HG03565 (cell line): ENCODE measurements at regions not wholly inside any gene's neighbourhood (a gene's known extent, or its start where the extent isn't known, plus 50 kb on each side); places are given as distances from the start of the nearest gene placed in this dataset.
"Not testable (repeated sequence)": the region's sequence is repeated elsewhere in the genome, so short reads cannot be mapped to it uniquely, and the experiment has no call there.

Source experiments
- ATAC-seq: cut with Tn5 transposase; IDR thresholded peaks from one replicate; pipeline ENCODE4 v1.9.1; 2021; ENCODE audit warnings: mild to moderate bottlenecking, moderate library complexity; ENCODE audit not compliant: unreplicated experiment

DNA sequence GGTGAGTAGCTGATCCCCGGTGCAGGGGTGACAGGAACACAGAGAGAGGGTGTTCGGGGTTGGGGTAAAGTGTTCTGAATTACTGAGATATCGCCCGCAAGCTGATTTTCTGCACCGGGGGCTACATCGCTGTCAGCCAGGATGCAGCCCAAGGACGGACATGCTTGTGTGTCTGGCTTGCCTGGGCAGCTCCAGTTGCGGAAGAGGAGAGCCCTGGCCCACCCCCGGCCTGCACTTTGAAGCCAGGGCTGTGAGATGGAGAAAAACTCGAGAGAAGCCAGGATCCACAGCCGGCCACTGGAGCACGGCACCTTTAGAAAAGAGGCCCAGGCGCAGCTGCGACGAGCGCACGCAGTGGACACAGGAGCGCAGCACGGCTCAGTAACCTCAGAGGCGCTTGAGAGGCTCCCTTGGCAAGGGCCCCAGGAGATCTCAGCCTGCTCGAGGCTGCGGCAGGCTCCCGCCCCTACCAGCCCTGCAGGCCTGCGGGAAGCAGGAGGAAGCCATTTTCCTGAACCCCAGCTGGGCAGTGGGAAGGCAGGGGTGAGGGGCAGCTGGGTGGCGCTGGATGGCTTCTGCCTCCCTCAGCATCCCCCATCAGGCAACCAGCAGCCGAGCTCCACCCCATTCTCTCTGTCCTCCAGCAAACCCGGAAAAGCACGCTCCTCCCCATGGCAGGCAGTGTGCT lies 59.2 kb downstream of the C9orf50 start:
- no peak for ATAC-seq

- no peak for ATAC-seq
Measured at GRCh38 chr9:129560881-129561306, 60.0 kb downstream of the C9orf50 start.

DNA sequence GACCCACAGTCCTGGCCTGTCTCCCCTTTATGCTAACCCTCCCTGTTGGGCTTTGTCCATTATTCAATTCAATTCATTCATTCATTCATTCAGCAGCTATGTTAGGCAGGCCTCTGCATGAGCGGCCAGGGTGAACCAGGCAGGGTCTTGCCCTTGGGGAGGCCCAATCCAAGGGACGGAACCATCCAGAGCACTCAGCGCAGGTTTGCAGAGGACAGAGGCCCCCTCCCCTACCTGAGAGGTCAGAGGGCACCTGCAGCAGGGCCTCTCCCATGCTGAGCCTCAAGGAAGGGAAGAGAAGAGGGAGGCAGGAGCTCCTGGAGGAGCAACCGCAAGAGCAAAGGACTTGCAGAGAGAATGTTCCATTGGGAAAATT lies 61.4 kb downstream of the C9orf50 start:
- no peak for ATAC-seq

GRCh38 chr9:129558551-129559505 lies 62.1 kb downstream of the C9orf50 start:
- no peak for ATAC-seq

GRCh38 chr9:129558063-129558550 lies 62.8 kb downstream of the C9orf50 start:
- no peak for ATAC-seq

GRCh38 chr9:129557192-129558036 lies 63.5 kb downstream of the C9orf50 start:
- ATAC-seq = no peak

GRCh38 chr9:129556491-129557191 lies 64.3 kb downstream of the C9orf50 start:
- ATAC-seq = no peak

DNA sequence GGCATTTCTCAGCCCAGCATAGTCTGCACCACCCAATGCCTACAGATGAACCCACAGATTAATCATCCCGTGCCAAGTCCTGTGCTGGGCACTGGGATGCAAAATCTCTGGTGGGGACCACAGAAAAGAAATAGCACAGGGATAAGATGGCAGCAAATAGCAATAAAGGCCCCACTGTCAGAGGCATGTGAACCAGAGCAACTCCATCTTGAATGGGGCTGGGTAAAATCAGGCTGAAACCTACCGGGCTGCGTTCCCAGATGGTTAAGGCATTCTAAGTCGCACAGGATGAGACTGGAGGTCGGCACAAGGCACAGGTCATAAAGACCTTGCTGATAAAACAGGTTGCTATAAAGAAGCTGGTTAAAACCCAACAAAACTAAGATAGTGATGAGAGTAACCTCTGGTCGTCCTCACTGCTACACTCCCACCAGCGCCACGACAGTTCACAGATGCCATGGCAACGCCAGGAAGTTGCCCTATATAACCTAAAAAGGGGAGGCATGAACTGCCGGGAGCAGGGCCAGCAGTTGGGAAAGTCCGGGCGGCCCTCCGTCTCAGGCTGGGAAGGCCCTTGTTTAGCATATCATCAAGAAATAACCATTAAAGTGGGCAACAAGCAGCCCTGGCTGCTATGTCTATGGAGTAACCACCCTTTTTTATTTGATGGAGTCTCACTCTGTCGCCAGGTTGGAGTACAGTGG lies 65.2 kb downstream of the C9orf50 start:
- ATAC-seq = no peak

DNA sequence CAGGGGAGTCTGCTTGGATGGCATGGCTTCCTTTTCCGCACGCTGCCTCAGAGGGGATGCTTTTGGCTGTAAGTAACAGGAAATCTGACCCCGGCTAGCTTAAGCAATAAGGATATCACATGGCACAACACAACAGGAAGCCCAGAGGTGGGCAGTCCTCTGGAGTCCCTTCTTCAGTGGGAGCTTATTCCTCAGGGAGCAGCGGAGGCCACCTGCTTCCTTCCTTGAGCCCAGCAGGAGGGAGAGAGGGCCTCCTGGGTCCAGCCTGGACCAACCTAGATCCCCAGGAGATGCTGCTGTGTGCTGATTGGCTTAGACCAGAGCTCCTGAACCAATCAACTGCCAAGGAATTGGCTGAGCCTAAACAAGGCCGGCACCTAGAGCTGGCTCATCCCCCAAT lies 66.3 kb downstream of the C9orf50 start:
- ATAC-seq = no peak

- no peak for ATAC-seq
Measured at GRCh38 chr9:129553277-129553676, 67.6 kb downstream of the C9orf50 start.

DNA sequence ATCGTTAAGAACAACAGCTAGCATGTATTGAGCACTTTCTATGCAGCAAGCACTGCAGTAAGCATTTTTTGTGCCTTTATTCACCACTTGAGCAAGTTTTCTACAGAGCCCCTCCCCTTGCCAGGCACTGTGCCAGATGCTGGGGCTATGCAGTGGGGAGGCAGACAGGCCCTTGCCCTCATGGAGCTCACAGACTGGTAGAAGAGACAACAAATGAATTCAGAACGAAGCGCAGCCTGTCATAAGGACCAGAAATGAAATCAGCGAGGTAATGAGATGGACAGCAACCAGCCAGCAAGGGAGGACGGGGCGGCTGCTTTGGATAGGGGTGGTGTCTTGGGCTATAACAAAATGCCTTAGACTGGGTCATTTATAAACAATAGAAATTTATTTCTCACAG lies 68.8 kb downstream of the C9orf50 start:
- no peak for ATAC-seq

DNA sequence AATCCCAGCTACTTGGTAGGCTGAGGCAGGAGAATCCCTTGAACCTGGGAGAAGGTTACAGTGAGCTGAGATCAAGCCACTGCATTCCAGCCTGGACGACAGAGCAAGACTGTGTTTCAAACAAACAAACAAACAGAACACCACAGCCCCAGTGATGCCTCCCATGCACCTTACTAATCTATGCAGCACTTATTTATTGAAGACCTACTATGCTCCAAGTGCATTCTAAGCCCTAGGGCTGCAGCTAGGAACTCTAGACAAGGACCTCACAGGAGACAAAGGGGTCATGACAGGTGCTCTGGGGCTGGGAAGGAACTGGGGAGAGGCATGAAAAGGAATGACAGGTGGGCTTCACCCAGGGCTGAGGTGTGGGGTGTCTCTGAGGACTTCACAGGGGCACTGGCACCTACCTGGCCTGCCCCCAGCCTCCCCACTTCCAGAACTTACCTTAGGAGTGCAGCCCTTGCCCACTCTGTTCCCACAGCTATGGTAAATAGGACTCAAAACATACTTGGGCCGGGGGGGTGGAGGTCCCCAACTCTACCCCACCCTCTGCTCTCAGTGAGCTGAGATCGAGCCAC lies 69.4 kb downstream of the C9orf50 start:
- no peak for ATAC-seq

DNA sequence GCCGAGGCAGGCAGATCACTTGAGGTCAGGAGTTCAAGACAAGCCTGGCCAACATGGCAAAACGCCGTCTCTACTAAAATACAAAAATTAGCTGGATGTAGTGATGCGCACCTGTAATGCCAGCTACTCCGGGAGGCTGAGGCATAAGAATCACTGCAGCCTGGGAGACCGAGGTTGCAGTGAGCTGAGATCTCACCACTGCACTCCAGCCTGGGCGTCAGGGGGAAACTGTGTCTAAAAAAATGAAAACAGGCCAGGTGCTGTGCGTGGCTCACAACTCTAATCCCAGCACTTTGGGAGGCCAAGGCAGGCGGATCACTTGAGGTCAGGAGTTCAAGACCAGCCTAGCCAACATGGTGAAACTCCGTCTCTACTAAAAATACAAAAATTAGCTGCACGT lies 69.9 kb downstream of the C9orf50 start:
- ATAC-seq = not testable (repeated sequence)

GRCh38 chr9:129550199-129550839 lies 70.6 kb downstream of the C9orf50 start:
- ATAC-seq = no peak

DNA sequence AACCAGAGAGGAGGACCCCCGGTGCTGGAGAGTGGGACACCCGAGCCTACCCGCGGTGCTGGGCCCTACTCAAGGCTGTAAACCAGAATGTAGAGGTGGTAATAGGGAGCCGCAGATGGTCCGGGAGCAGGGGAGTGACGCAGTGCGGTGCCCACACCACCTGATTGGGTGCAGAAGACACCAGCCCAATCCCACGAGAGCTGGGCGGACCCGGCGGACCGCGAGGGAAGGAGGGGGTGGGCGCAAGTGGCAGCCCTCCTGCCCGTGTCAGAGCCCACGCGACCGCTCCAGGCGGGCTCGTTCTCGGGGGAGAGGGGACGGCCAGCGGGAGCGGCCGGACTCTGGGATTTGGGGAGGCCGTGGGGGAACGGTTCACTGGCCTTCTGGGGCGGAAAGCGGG lies 71.2 kb downstream of the C9orf50 start:
- ATAC-seq = no peak

DNA sequence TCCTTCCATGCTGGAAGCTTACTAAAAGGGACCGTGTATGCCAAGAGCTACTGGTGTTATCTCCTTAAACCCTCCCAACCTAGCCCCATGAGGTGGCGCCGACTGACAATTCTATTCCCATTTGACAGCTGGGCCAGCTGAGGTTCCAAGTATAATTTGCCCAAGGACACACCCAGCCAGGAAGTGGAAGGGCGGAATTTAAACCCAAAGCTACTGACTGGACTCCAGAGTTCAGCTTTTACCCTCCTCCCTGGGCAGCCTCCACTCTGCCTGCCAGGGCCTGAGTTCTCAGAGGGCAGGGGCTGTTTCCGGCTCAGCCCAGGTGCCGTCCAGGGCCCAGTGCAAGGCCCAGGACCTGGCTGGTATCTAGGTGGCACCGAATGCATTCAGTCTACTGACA lies 71.8 kb downstream of the C9orf50 start:
- no peak for ATAC-seq

GRCh38 chr9:129548571-129549135 lies 72.2 kb downstream of the C9orf50 start:
- no peak for ATAC-seq

DNA sequence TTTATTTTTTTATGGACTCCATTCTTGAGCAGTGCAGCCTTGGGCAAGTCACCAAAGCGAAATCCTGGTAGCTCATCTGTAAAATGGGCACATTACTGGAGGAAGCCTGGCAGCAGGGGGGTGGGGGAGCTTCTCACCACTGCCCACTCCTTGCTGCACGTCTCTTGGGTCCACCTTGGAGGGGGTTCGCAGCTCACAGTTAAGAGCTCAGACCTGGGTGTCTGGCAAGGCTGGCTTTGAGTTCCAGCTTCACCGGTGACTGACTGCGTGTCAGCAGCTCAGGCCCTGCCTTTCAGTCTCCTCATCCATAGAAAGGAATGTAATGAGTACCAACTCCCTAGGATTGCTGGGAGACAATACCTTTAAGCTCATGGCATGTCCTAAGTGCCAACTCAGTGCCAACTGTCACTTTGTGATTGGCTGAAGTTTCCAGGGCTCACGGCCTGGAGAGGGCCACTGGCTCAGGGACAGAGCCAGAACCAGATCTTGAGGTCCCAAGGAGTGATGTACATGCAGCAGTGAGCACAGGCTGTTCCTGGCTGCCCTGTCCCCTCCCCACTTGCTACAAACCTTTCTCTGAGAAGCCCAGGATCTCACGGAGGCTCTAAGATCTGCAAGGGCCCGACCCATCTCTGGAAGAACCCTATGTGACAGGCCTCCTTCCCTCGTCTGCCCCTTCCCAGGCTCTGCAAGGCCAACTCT lies 72.9 kb downstream of the C9orf50 start:
- ATAC-seq = no peak
